ENCODE measurements at regions not wholly inside any gene's neighbourhood (a gene's known extent, or its start where the extent isn't known, plus 50 kb on each side); places are given as distances from the start of the nearest gene placed in this dataset.

DNA sequence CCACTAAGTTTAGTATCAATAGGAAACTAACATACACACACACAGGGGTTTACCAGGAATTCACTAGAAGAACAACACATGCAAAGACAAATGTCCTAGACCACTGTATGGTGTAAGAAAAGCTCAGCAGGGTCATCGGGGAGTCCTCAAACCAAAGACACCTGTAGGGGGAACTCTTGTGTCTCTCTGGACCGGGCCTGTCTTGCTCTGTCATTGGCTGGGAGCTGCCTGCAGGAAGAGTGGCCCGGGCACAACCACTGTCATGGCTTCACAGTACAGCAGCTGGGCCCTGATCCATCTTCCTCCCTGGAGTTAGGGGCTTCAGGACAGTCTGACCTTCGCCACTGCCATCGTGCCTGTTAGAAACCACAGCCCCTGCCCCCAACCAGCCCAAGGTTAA is 263.6 kb upstream of the DYNLRB2 start:
- DNase-seq (ENCODE audit: low spot score), result no peak
- Mint-ChIP-seq H3K4me1 (ENCODE audit: unreplicated experiment) (no peaks in the 10 kb centered on the region), H3K36me3 (ENCODE audit: low read depth, unreplicated experiment) (no peaks in the 10 kb centered on the region), H3K4me3 (ENCODE audit: unreplicated experiment) (no peak overlapping the region), H3K9me3 (ENCODE audit: unreplicated experiment) (no peaks in the 10 kb centered on the region), H3K27ac (ENCODE audit: unreplicated experiment) (no peak overlapping the region), H3K27me3 (ENCODE audit: unreplicated experiment) (no peaks in the 10 kb centered on the region)
- TF ChIP-seq, protein P1, sequence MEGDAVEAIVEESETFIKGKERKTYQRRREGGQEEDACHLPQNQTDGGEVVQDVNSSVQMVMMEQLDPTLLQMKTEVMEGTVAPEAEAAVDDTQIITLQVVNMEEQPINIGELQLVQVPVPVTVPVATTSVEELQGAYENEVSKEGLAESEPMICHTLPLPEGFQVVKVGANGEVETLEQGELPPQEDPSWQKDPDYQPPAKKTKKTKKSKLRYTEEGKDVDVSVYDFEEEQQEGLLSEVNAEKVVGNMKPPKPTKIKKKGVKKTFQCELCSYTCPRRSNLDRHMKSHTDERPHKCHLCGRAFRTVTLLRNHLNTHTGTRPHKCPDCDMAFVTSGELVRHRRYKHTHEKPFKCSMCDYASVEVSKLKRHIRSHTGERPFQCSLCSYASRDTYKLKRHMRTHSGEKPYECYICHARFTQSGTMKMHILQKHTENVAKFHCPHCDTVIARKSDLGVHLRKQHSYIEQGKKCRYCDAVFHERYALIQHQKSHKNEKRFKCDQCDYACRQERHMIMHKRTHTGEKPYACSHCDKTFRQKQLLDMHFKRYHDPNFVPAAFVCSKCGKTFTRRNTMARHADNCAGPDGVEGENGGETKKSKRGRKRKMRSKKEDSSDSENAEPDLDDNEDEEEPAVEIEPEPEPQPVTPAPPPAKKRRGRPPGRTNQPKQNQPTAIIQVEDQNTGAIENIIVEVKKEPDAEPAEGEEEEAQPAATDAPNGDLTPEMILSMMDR (IDR thresholded peaks at IDR 0.05; ENCODE audit: unreplicated experiment), result no peak

DNA sequence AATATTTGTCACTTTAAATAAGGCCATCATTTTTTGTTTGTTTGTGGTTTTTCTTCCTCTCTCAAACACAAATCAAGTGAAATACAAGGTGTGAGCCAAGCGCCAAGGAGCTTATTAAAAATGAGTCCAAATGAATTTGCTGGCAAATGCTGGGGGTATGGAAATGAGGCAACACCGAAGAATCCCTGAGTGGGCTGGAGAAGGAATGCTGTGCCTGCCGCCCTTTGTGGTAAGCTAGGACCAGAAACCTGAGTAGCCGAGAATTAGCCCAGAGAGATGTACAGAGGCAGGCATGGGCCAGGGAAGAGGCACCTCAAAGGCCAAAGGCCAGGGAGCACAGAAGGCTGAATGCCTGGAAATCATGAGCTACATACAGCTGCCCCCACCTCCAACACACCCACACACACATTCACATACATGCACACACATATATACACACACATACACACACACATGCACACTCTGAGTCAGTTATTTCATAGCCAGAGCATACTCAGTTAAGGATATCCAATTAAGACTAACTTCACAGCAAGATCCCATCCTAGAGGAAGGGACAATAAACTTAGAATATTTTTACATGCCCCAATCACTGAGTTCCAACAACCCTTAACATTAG is 266.1 kb upstream of the DYNLRB2 start:
- TF ChIP-seq, protein P1 (IDR thresholded peaks at IDR 0.05; ENCODE audit: unreplicated experiment), result no peak
- H3K36me3 Mint-ChIP-seq (ENCODE audit: low read depth, unreplicated experiment), result no peaks in the 10 kb centered on the region
- H3K27ac Mint-ChIP-seq (ENCODE audit: unreplicated experiment), result no peak overlapping the region
- no peak for DNase-seq (ENCODE audit: low spot score)
- no peak overlapping the region for H3K4me3 Mint-ChIP-seq (ENCODE audit: unreplicated experiment)
- H3K27me3 Mint-ChIP-seq (ENCODE audit: unreplicated experiment), result no peaks in the 10 kb centered on the region
- H3K9me3 Mint-ChIP-seq (ENCODE audit: unreplicated experiment), result no peaks in the 10 kb centered on the region
- no peaks in the 10 kb centered on the region for H3K4me1 Mint-ChIP-seq (ENCODE audit: unreplicated experiment)

DNA sequence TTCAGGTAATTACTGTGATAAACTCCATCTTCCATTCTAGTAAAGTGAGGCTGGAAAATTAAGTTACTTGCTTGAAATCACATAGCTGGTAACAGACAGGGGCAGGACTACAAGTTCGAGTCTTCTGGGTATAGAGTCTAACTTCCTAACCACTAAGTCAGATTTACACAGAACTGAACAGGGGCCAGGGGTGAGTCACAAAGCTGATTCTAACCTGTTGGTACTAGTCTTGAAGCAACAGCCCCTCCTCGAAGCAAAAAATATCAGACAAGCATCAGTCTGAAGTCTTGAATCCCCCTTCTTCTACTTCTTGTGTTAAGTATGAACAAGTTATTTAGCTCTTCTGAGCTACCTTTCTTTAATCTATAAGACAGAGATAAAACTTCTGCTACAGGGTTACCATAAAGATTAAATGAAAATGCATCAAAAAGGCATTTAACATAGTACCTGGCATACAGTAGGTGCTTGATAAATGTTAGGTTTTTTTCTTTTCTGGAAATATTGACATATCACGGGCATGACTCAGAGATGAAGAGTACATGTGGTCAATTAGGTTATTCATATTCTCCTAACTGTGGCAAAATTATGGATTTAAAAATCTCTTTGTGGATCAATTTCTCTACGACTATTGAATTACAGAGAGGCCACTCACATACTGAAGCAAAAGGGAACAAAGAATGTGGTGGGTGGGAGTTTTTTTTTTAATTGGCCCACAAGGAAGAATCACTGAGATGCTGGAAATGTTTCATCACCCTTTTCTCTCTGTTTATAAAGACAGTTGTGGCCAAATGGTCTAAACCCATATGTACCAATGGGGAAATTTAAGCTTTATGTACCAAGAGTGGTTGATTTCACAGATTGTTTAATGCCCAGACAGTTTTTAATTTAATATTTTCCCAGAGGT is 266.9 kb upstream of the DYNLRB2 start:
- no peaks in the 10 kb centered on the region for H3K36me3 Mint-ChIP-seq (ENCODE audit: low read depth, unreplicated experiment)
- no peak overlapping the region for H3K4me3 Mint-ChIP-seq (ENCODE audit: unreplicated experiment)
- H3K27me3 Mint-ChIP-seq (ENCODE audit: unreplicated experiment), result no peaks in the 10 kb centered on the region
- H3K4me1 Mint-ChIP-seq (ENCODE audit: unreplicated experiment), result no peaks in the 10 kb centered on the region
- no peak for DNase-seq (ENCODE audit: low spot score)
- TF ChIP-seq, protein P1 (IDR thresholded peaks at IDR 0.05; ENCODE audit: unreplicated experiment), result no peak
- no peak overlapping the region for H3K27ac Mint-ChIP-seq (ENCODE audit: unreplicated experiment)
- H3K9me3 Mint-ChIP-seq (ENCODE audit: unreplicated experiment), result no peaks in the 10 kb centered on the region

DNA sequence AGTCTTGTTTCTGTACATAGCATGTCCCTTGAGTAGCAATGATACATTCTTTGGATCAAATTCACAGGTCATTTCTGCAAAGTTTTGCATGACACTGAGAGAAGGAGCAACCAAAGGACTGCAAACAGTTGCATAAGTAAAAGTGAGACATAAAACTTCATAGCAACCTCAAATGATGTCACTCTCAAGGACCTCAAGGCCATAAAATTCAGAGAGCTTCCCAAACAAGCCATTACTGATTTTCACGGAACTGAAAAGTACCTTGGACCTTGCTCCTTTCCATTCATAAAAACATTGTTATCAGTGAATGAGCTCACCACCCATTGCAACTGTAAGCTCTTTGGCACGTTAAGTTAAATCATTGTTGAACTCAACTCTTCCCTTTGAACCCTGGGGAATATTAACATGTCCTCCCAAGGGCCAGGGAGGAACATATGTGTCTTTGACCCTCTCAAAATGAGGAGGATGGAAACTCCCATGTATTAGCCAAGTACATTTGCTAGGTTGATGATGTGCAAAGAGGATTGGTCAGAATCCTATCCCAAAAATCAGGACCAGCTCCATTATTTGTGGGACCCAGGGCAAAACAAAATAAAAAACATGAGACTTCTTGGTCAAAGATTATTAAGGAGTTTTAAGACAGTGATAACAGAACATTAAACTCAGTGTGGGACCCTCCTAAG is 275.0 kb upstream of the DYNLRB2 start:
- Mint-ChIP-seq H3K4me3 (ENCODE audit: unreplicated experiment) (no peak overlapping the region), H3K9me3 (ENCODE audit: unreplicated experiment) (no peaks in the 10 kb centered on the region), H3K36me3 (ENCODE audit: low read depth, unreplicated experiment) (no peaks in the 10 kb centered on the region), H3K27me3 (ENCODE audit: unreplicated experiment) (no peaks in the 10 kb centered on the region), H3K27ac (ENCODE audit: unreplicated experiment) (no peak overlapping the region), H3K4me1 (ENCODE audit: unreplicated experiment) (no peaks in the 10 kb centered on the region)
- DNase-seq (ENCODE audit: low spot score), result no peak
- TF ChIP-seq, protein P1 (IDR thresholded peaks at IDR 0.05; ENCODE audit: unreplicated experiment), result no peak

Data from endothelial cell (in vitro differentiated cells).